ENCODE measurements at regions not wholly inside any gene's neighbourhood (a gene's known extent, or its start where the extent isn't known, plus 50 kb on each side); places are given as distances from the start of the nearest gene placed in this dataset.

DNA sequence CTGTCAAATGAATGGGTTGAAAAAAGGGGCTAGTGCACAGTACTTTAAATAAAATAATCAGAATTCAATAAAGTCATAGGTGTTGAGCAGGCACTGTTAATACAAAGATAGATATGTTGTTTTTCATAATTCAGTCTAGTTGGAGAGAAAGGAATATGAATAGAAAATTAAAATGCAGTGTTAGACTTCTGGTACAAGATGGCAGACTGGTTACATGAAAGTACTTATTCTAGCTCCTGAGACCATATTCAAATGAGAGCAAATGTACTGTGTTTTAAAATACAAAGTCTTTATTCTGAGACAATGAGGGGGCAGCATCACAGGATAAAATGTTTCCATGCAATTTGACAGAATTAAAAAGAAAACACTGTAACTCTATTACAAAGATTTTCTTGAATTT, 542.1 kb downstream of the COL11A1 start:
- H3K36me3 ChIP-seq (ENCODE audit: control insufficient read depth, insufficient read depth, low read length): no peaks in the 10 kb centered on the region
- POLR2A ChIA-PET (ENCODE audit: unreplicated experiment): no interaction called here
- H2BK120ac ChIP-seq (ENCODE audit: low read depth, low read length): no peak overlapping the region
- H3K56ac ChIP-seq (ENCODE audit: extremely low read depth, insufficient read depth, low read length): no peak overlapping the region
- in situ Hi-C loops (cut with MboI; ENCODE audit: low sequenced_read_pairs) (loop anchor here (25.0 kb wide), 1 partner anchor 396 kb away; no protein-coding TSS in a partner anchor), intact Hi-C loops (cut with micrococcal nuclease) (no loop called here), dilution Hi-C loops (cut with HindIII; ENCODE audit: low sequenced_read_pairs, unreplicated experiment) (no loop called here)
- H3K18ac ChIP-seq (ENCODE audit: low read depth, low read length): no peak overlapping the region
- H2BK5ac ChIP-seq (ENCODE audit: low read depth, low read length, poor library complexity, severe bottlenecking): no peak overlapping the region
- TF ChIP-seq NFE2L2 (IDR thresholded peaks at IDR 0.05; ENCODE audit: low read depth, low read length): no peak
- TF ChIP-seq BHLHE40 (IDR thresholded peaks at IDR 0.05; ENCODE audit: low read depth, low read length): no peak
- no peak for TF ChIP-seq MAZ (IDR thresholded peaks at IDR 0.05; ENCODE audit: borderline replicate concordance, low read depth, low read length)
- TF ChIP-seq CHD1 (IDR thresholded peaks at IDR 0.05; ENCODE audit: low read depth, low read length): no peak
- no peak for TF ChIP-seq SMC3 (IDR thresholded peaks at IDR 0.05; ENCODE audit: low read depth, low read length)
- no peak for TF ChIP-seq CEBPB (IDR thresholded peaks at IDR 0.05; ENCODE audit: low read depth, low read length)
- no peak for TF ChIP-seq FOS (IDR thresholded peaks at IDR 0.05; ENCODE audit: low read depth, low read length)
- TF ChIP-seq POLR2A (IDR thresholded peaks at IDR 0.05; ENCODE audit: low read depth, low read length): no peak
- TF ChIP-seq RAD21 (IDR thresholded peaks at IDR 0.05; ENCODE audit: low read length): no peak
- TF ChIP-seq RCOR1 (IDR thresholded peaks at IDR 0.05; ENCODE audit: insufficient replicate concordance, low read length): no peak
- TF ChIP-seq, protein P1, sequence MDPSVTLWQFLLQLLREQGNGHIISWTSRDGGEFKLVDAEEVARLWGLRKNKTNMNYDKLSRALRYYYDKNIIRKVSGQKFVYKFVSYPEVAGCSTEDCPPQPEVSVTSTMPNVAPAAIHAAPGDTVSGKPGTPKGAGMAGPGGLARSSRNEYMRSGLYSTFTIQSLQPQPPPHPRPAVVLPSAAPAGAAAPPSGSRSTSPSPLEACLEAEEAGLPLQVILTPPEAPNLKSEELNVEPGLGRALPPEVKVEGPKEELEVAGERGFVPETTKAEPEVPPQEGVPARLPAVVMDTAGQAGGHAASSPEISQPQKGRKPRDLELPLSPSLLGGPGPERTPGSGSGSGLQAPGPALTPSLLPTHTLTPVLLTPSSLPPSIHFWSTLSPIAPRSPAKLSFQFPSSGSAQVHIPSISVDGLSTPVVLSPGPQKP (IDR thresholded peaks at IDR 0.05; ENCODE audit: borderline replicate concordance, low read depth, low read length): no peak
- no peak for TF ChIP-seq USF2 (IDR thresholded peaks at IDR 0.05; ENCODE audit: low read depth, low read length)
- TF ChIP-seq CTCF (conservative IDR thresholded peaks at IDR 0.05; ENCODE audit: low read depth, low read length): no peak
- TF ChIP-seq MAFK (IDR thresholded peaks at IDR 0.05; ENCODE audit: low read depth, low read length): no peak
- TF ChIP-seq MXI1 (IDR thresholded peaks at IDR 0.05; ENCODE audit: borderline replicate concordance, low read depth, low read length): no peak
- no peak overlapping the region for H3K27ac ChIP-seq (ENCODE audit: insufficient read depth, low read length)
- H3K4me1 ChIP-seq (ENCODE audit: control insufficient read depth, insufficient read depth, low read length): no peaks in the 10 kb centered on the region
- H3K4ac ChIP-seq (ENCODE audit: low read depth, low read length): no peak overlapping the region
- no peak overlapping the region for H3K4me2 ChIP-seq (ENCODE audit: low read depth, low read length)
- H4K20me1 ChIP-seq (ENCODE audit: insufficient read depth, low read length): no peaks in the 10 kb centered on the region
- H3K9ac ChIP-seq (ENCODE audit: low read depth, low read length): no peak overlapping the region
- no TSS peak for BruUV-seq (replicated peaks)
- H4K91ac ChIP-seq (ENCODE audit: insufficient read depth, low read depth, low read length): no peak overlapping the region
- no peak overlapping the region for H4K8ac ChIP-seq (ENCODE audit: low read depth in 2 of 2, low read length in 2 of 2)
- DNase-seq (no peak), ATAC-seq (ENCODE audit: low read depth) (no peak)
- CTCF ChIA-PET: no interaction called here
- no peak overlapping the region for H2AK5ac ChIP-seq (ENCODE audit: low read depth, low read length)
- H2BK15ac ChIP-seq (ENCODE audit: low read depth, low read length): no peak overlapping the region
- H3K9me3 ChIP-seq (ENCODE audit: control insufficient read depth, insufficient read depth, low read length): no peaks in the 10 kb centered on the region
- no peak overlapping the region for H2AK9ac ChIP-seq (replicated peaks; ENCODE audit: low read depth, low read length, poor library complexity)
- no peak overlapping the region for H2AFZ ChIP-seq (replicated peaks; ENCODE audit: low read length, poor library complexity)
- no peak overlapping the region for H3K14ac ChIP-seq (replicated peaks; ENCODE audit: low read depth, low read length)
- H3K27me3 ChIP-seq (ENCODE audit: control insufficient read depth, insufficient read depth, low read length): no peaks in the 10 kb centered on the region
- no peak overlapping the region for H4K5ac ChIP-seq (ENCODE audit: low read depth, low read length)
- no peaks in the 10 kb centered on the region for H3K79me1 ChIP-seq (ENCODE audit: low read depth in 1 of 2, low read length in 2 of 2)
- H3K9me1 ChIP-seq (ENCODE audit: insufficient read depth, low read length): no peaks in the 10 kb centered on the region
- H3K4me3 ChIP-seq (ENCODE audit: insufficient read depth, low read depth, low read length): no peak overlapping the region
- no peak overlapping the region for H2BK20ac ChIP-seq (ENCODE audit: low read depth, low read length)
- no peak overlapping the region for H3K23ac ChIP-seq (ENCODE audit: low read depth, low read length)
